Fibroblast of mammary gland (primary cell): ENCODE measurements at regions not wholly inside any gene's neighbourhood (a gene's known extent, or its start where the extent isn't known, plus 50 kb on each side); places are given as distances from the start of the nearest gene placed in this dataset.
A peak's percentile ranks its signal among the peaks of the same experiment; 100 is the strongest.

Experiments used
- DNase-seq: peaks from one replicate; pipeline ENCODE4 v3.0.0-alpha.2; 2010; ENCODE audit warnings: low read depth
- H3K4me3 ChIP-seq: 2 replicates; pipeline ENCODE4 v1.5.1; 2011; ENCODE audit warnings: low read depth, mild to moderate bottlenecking, low read length, moderate library complexity; ENCODE audit not compliant: control insufficient read depth
- TF ChIP-seq, protein P1 (sequence below): conservative IDR thresholded peaks from 2 replicates; pipeline ENCODE4 v1.5.1; 2011; ENCODE audit warnings: low read depth, low read length, inconsistent platforms; ENCODE audit not compliant: control insufficient read depth, insufficient read depth

DNA sequence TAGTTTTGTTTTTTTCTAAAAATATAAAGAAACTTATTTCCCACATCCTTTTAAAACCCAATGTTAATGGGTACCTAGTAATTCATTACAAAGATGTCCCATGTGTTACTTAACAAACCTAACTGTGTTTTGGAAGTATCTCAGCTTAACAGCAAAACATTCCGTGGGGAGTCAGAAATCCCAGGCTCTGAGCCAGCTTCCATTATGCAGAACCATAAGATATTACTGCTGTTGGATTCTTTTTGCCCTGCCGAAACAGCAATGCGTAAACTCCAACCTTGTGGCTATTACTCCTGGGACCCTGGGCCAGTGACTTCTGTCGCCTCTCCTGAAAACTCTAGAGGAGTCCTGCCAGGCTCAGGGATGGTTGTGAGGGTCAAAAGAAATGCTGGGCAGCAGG is 174.1 kb downstream of the UXS1 start:
- H3K4me3 ChIP-seq = no peak overlapping the region
- peak; percentile 34 for DNase-seq
- TF ChIP-seq, protein P1, sequence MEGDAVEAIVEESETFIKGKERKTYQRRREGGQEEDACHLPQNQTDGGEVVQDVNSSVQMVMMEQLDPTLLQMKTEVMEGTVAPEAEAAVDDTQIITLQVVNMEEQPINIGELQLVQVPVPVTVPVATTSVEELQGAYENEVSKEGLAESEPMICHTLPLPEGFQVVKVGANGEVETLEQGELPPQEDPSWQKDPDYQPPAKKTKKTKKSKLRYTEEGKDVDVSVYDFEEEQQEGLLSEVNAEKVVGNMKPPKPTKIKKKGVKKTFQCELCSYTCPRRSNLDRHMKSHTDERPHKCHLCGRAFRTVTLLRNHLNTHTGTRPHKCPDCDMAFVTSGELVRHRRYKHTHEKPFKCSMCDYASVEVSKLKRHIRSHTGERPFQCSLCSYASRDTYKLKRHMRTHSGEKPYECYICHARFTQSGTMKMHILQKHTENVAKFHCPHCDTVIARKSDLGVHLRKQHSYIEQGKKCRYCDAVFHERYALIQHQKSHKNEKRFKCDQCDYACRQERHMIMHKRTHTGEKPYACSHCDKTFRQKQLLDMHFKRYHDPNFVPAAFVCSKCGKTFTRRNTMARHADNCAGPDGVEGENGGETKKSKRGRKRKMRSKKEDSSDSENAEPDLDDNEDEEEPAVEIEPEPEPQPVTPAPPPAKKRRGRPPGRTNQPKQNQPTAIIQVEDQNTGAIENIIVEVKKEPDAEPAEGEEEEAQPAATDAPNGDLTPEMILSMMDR = no peak

DNA sequence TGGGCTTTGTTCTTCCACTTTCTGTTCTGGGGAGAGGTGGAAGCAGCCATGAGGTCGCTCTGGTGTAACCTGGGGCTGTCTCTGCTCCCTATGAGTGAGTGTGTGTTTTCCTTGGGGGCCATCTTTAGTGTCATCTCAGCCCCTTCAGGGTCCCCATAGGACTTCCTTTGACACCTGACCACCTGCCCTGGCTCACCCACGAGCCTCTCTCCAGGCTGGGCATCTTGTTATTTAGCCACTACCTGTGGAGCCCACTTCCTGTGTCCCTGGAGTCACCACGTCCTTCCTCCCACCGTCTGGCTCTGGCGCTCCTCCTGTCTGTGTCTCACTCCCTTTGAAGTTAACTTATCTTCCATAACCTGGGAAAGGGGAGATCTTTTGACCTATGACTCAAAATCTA is 176.0 kb downstream of the UXS1 start:
- TF ChIP-seq, protein P1 = no peak
- no peak overlapping the region for H3K4me3 ChIP-seq
- DNase-seq = no peak

DNA sequence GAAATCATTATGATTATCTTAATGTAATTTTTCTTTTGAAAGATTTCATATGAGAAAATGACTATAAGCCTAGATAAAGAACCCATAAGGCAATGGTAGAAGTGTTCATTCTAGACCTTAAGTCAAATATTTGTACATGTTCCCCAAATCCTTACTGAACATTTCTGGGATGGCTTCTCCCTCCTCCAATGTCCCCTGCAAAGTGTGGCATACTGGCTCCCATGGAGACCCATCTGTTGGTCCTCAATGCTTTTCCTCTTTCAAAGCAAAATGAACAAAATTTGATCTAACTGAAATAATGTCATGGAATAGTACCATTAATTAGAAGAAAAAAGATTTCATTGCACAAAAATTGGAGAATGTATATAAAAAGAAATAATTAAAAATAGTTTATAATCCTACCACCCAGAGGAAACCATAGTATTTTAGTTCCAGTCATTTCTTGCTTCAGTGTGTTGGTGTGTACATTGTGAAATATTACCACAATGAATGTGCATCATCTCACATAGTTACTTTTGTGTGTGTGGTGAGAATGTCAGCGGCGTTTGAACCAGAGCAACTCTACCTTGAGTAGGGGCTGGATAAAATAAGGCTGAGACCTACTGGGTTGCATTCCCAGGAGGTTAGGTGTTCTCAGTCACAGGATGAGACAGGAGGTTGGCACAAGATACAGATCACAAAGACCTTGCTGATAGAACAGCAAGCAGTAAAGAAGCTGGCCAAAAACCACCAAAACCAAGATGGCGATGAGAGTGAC is 181.3 kb downstream of the UXS1 start:
- TF ChIP-seq, protein P1 = no peak
- no peak for DNase-seq
- H3K4me3 ChIP-seq = no peak overlapping the region

DNA sequence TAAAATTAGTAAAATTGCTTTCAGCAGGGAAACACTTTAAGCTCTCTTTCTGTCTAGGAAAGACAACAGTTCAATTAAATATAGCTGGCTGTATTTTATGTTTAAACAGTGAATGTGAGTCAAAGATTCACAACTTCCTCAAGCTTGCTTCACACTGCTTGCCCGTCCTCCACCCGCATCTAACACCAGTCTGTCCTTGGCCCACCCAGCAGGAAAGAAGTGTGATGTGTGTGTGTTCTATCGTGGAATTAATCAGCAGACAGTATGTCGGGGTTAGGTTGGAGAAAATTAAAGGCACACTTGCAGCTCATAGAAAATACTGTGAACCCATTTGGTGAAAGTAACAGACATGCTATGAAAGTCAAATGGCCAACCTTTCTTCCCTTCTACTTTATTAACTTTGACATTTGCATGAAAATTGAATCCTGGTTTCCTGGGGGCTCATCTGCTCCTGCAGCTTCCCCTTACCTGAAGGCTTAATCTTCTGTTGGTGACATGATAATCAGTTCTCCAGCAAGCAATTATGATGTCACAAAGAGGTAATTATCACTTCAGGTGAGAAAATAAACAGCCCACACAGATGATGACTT is 182.0 kb downstream of the UXS1 start:
- no peak overlapping the region for H3K4me3 ChIP-seq
- no peak for DNase-seq
- TF ChIP-seq, protein P1 = no peak

DNA sequence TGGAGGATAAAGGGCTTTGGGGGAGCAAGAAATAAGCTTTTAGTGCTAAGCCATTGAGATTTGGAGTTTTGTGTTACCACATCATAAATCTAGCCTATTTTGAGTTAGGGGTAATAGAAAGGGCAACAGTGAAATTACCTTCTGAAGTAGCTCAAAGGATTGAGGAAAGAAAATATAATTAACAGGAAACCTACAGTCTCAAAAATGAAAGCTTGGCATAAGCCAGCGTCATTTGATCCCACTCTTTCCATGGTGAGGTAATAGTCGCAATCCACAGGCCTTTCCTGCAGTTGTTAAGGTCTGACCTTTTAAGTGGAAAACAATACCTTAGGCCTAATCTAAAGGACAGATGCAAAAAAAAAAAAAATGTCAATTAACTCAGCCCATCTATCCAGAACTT is 182.7 kb downstream of the UXS1 start:
- H3K4me3 ChIP-seq = no peak overlapping the region
- TF ChIP-seq, protein P1 = no peak
- DNase-seq = no peak

DNA sequence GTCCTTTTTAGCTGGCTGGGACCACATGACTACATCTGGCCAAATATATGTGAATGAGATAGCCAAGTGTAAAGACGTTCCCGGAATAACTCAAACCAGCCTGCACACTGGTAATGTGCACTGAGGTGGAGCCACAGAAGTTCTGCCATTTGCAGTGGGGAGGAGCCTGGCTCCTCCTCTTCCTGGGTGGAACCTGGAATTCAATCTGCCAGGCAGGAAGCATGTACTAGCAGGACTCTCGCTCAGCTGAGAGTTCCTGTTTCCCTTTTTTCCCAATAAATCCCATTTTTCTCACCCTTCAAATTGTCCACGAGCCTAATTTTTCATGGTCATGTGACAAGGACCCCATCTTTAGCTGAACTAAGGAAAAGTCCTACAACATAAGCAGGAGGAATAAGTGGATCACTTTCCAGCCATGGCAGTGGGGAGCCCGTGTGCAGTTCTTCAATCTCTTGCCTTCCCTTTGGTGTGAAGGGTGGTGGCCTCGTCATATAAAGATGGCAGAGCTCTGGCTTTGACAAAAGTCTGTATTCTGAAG is 183.2 kb downstream of the UXS1 start:
- TF ChIP-seq, protein P1 = no peak
- no peak overlapping the region for H3K4me3 ChIP-seq

More for the DNA sequence above, 183.2 kb downstream of the UXS1 start:
- no peak for DNase-seq
